ENCODE measurements at regions not wholly inside any gene's neighbourhood (a gene's known extent, or its start where the extent isn't known, plus 50 kb on each side); places are given as distances from the start of the nearest gene placed in this dataset.

GRCh38 chr3:159721324-159721723 lies 267.3 kb upstream of the IL12A start:
- no peaks in the 10 kb centered on the region for H4K20me1 ChIP-seq (ENCODE audit: control insufficient read depth, extremely low read depth, insufficient read depth, low read length)
- H3K9me3 ChIP-seq (ENCODE audit: control insufficient read depth, insufficient read depth, low read depth, low read length), result no peaks in the 10 kb centered on the region
- no peak overlapping the region for H3K9ac ChIP-seq (ENCODE audit: insufficient read depth, low read length)
- H3K4me2 ChIP-seq (ENCODE audit: extremely low read depth, insufficient read depth, low read length), result no peak overlapping the region
- peak in 1 of 2 donors; percentile 10 for DNase-seq (ENCODE audit: low read depth in 2 of 2)
- H3K79me2 ChIP-seq (ENCODE audit: control insufficient read depth, insufficient read depth, low read length), result no peaks in the 10 kb centered on the region
- TF ChIP-seq EZH2 (IDR thresholded peaks at IDR 0.05; ENCODE audit: low read length, missing control alignments), result no peak
- TF ChIP-seq, protein P1, sequence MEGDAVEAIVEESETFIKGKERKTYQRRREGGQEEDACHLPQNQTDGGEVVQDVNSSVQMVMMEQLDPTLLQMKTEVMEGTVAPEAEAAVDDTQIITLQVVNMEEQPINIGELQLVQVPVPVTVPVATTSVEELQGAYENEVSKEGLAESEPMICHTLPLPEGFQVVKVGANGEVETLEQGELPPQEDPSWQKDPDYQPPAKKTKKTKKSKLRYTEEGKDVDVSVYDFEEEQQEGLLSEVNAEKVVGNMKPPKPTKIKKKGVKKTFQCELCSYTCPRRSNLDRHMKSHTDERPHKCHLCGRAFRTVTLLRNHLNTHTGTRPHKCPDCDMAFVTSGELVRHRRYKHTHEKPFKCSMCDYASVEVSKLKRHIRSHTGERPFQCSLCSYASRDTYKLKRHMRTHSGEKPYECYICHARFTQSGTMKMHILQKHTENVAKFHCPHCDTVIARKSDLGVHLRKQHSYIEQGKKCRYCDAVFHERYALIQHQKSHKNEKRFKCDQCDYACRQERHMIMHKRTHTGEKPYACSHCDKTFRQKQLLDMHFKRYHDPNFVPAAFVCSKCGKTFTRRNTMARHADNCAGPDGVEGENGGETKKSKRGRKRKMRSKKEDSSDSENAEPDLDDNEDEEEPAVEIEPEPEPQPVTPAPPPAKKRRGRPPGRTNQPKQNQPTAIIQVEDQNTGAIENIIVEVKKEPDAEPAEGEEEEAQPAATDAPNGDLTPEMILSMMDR (conservative IDR thresholded peaks at IDR 0.05 in 1 of 2, IDR thresholded peaks at IDR 0.05 in 1 of 2; ENCODE audit: low read depth in 1 of 2, low read length in 2 of 2), result no peak
- H3K27ac ChIP-seq (ENCODE audit: insufficient read depth, low read length), result no peak overlapping the region
- H3K4me3 ChIP-seq (replicated peaks in 1 of 4; ENCODE audit: control extremely low read depth in 1 of 4, insufficient read depth in 1 of 4, low read depth in 3 of 4, low read length in 4 of 4), result no peak overlapping the region
- no peaks in the 10 kb centered on the region for H3K36me3 ChIP-seq (ENCODE audit: control insufficient read depth, insufficient read depth, low read length)
- H2AFZ ChIP-seq (ENCODE audit: low read length), result no peak overlapping the region
- no peaks in the 10 kb centered on the region for H3K27me3 ChIP-seq (ENCODE audit: control insufficient read depth, insufficient read depth, low read length)
- H3K4me1 ChIP-seq (ENCODE audit: control insufficient read depth, extremely low read depth, insufficient read depth, low read length), result no peaks in the 10 kb centered on the region

DNA sequence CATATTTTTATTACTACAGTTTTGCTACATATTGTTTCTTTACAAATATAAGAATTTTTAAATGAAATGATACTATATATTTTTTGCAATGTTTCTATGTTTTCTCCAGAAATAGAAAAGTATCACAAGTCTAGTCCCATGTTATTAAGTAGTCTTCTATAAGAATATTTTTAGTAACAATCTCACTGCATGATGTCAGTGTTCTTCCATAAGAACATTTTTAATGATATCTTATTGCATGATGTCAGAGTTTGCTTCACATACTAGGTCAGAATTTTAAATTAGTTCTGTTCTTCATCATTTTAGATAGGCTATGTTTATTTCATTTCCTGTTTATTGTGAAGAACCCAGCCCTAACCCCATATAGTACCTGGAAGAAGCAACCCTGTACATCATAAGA lies 265.3 kb upstream of the IL12A start:
- TF ChIP-seq, protein P1 (conservative IDR thresholded peaks at IDR 0.05 in 1 of 2, IDR thresholded peaks at IDR 0.05 in 1 of 2; ENCODE audit: low read depth in 1 of 2, low read length in 2 of 2), result no peak
- TF ChIP-seq EZH2 (IDR thresholded peaks at IDR 0.05; ENCODE audit: low read length, missing control alignments), result no peak
- no peak overlapping the region for H2AFZ ChIP-seq (ENCODE audit: low read length)
- no peaks in the 10 kb centered on the region for H3K27me3 ChIP-seq (ENCODE audit: control insufficient read depth, insufficient read depth, low read length)
- H3K4me1 ChIP-seq (ENCODE audit: control insufficient read depth, extremely low read depth, insufficient read depth, low read length), result no peaks in the 10 kb centered on the region
- no peaks in the 10 kb centered on the region for H3K9me3 ChIP-seq (ENCODE audit: control insufficient read depth, insufficient read depth, low read depth, low read length)
- no peak for DNase-seq (ENCODE audit: low read depth in 2 of 2)
- no peak overlapping the region for H3K9ac ChIP-seq (ENCODE audit: insufficient read depth, low read length)
- H3K27ac ChIP-seq (ENCODE audit: insufficient read depth, low read length), result no peak overlapping the region
- no peak overlapping the region for H3K4me3 ChIP-seq (replicated peaks in 1 of 4; ENCODE audit: control extremely low read depth in 1 of 4, insufficient read depth in 1 of 4, low read depth in 3 of 4, low read length in 4 of 4)
- no peaks in the 10 kb centered on the region for H3K79me2 ChIP-seq (ENCODE audit: control insufficient read depth, insufficient read depth, low read length)
- no peaks in the 10 kb centered on the region for H4K20me1 ChIP-seq (ENCODE audit: control insufficient read depth, extremely low read depth, insufficient read depth, low read length)
- H3K36me3 ChIP-seq (ENCODE audit: control insufficient read depth, insufficient read depth, low read length), result no peaks in the 10 kb centered on the region
- H3K4me2 ChIP-seq (ENCODE audit: extremely low read depth, insufficient read depth, low read length), result no peak overlapping the region

DNA sequence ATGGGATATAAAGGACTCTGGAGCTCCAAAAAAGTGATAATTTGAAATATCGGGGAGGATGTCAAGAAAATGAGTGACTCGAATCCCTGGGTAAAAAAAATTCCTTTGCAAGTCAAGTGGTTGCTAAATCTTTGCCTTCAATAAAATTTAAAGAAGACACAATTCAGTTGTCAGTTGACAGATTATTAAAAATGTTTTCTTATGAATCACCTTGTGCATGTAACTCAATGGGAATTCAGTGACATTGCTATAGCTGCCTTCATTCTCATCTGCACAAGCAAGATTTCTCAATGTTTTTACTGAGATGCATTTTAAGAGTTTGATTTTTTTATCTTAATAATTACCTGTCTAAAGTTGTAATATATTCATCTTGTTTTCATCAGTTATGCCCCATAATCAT lies 264.0 kb upstream of the IL12A start:
- H3K9me3 ChIP-seq (ENCODE audit: control insufficient read depth, insufficient read depth, low read depth, low read length), result no peaks in the 10 kb centered on the region
- H3K27me3 ChIP-seq (ENCODE audit: control insufficient read depth, insufficient read depth, low read length), result no peaks in the 10 kb centered on the region
- H4K20me1 ChIP-seq (ENCODE audit: control insufficient read depth, extremely low read depth, insufficient read depth, low read length), result no peaks in the 10 kb centered on the region
- H3K9ac ChIP-seq (ENCODE audit: insufficient read depth, low read length), result no peak overlapping the region
- no peaks in the 10 kb centered on the region for H3K36me3 ChIP-seq (ENCODE audit: control insufficient read depth, insufficient read depth, low read length)
- no peak overlapping the region for H3K4me2 ChIP-seq (ENCODE audit: extremely low read depth, insufficient read depth, low read length)
- TF ChIP-seq EZH2 (IDR thresholded peaks at IDR 0.05; ENCODE audit: low read length, missing control alignments), result no peak
- TF ChIP-seq, protein P1 (conservative IDR thresholded peaks at IDR 0.05 in 1 of 2, IDR thresholded peaks at IDR 0.05 in 1 of 2; ENCODE audit: low read depth in 1 of 2, low read length in 2 of 2), result no peak
- no peak overlapping the region for H2AFZ ChIP-seq (ENCODE audit: low read length)
- H3K4me1 ChIP-seq (ENCODE audit: control insufficient read depth, extremely low read depth, insufficient read depth, low read length), result no peaks in the 10 kb centered on the region
- peak in 1 of 2 donors; percentile 45 for DNase-seq (ENCODE audit: low read depth in 2 of 2)
- H3K4me3 ChIP-seq (replicated peaks in 1 of 4; ENCODE audit: control extremely low read depth in 1 of 4, insufficient read depth in 1 of 4, low read depth in 3 of 4, low read length in 4 of 4), result no peak overlapping the region
- H3K27ac ChIP-seq (ENCODE audit: insufficient read depth, low read length), result no peak overlapping the region
- H3K79me2 ChIP-seq (ENCODE audit: control insufficient read depth, insufficient read depth, low read length), result no peaks in the 10 kb centered on the region
